Astrocyte (in vitro differentiated cells and primary cell): ENCODE measurements at regions not wholly inside any gene's neighbourhood (a gene's known extent, or its start where the extent isn't known, plus 50 kb on each side); places are given as distances from the start of the nearest gene placed in this dataset.

Experiments
- DNase-seq: peaks from one replicate; pipeline ENCODE4 v3.0.0-alpha.2; 2010; ENCODE audit warnings: low read depth
- FAIRE-seq: peaks from 2 replicates; lab custom pipeline; 2011; peaks lifted over from hg19 to GRCh38; lab: Jason Lieb, UNC
- H2AFZ ChIP-seq: 2 replicates; pipeline ENCODE4 v1.6.0; 2012; ENCODE audit warnings: low read depth, low read length, inconsistent platforms
- H3K27ac ChIP-seq: 2 replicates; pipeline ENCODE4 v1.5.1; 2011; ENCODE audit warnings: low read depth, low read length, inconsistent platforms
- H3K27me3 ChIP-seq: 2 replicates; pipeline ENCODE4 v1.6.0; 2011; ENCODE audit warnings: low read length, inconsistent platforms; ENCODE audit not compliant: insufficient read depth
- H3K36me3 ChIP-seq: 2 replicates; pipeline ENCODE4 v1.5.1; 2011; ENCODE audit warnings: low read length, inconsistent platforms; ENCODE audit not compliant: insufficient read depth
- H3K4me1 ChIP-seq: 2 replicates; pipeline ENCODE4 v1.5.1; 2011; ENCODE audit warnings: low read length, inconsistent platforms; ENCODE audit not compliant: insufficient read depth
- H3K4me2 ChIP-seq: 2 replicates; pipeline ENCODE4 v1.6.0; 2012; ENCODE audit warnings: low read length, inconsistent platforms
- H3K4me3 ChIP-seq: 2 replicates; pipeline ENCODE4 v1.5.1; 2011; ENCODE audit warnings: low read depth, mild to moderate bottlenecking, low read length, inconsistent platforms; ENCODE audit not compliant: insufficient read depth
- H3K79me2 ChIP-seq: 2 replicates; pipeline ENCODE4 v1.6.0; 2012; ENCODE audit warnings: mild to moderate bottlenecking, low read length, inconsistent platforms; ENCODE audit not compliant: insufficient read depth
- H3K9ac ChIP-seq: 2 replicates; pipeline ENCODE4 v1.6.0; 2012; ENCODE audit warnings: mild to moderate bottlenecking, low read length, inconsistent platforms
- H3K9me3 ChIP-seq: 2 replicates; pipeline ENCODE4 v1.5.1; 2012; ENCODE audit warnings: low read depth, mild to moderate bottlenecking, low read length, inconsistent platforms; ENCODE audit not compliant: insufficient read depth
- H4K20me1 ChIP-seq: 2 replicates; pipeline ENCODE4 v1.6.0; 2012; ENCODE audit warnings: low read length, inconsistent platforms; ENCODE audit not compliant: insufficient read depth
- H3K27ac Mint-ChIP-seq: one replicate; pipeline ENCODE4 v1.8.0; 2021; ENCODE audit warnings: mild to moderate bottlenecking, mixed read lengths; ENCODE audit not compliant: unreplicated experiment
- H3K27me3 Mint-ChIP-seq: one replicate; pipeline ENCODE4 v1.8.0; 2021; ENCODE audit warnings: low read depth, mixed read lengths; ENCODE audit not compliant: unreplicated experiment
- H3K36me3 Mint-ChIP-seq: one replicate; pipeline ENCODE4 v1.8.0; 2021; ENCODE audit warnings: low read depth, mixed read lengths; ENCODE audit not compliant: unreplicated experiment
- H3K4me1 Mint-ChIP-seq: one replicate; pipeline ENCODE4 v1.8.0; 2021; ENCODE audit warnings: low read depth, mixed read lengths; ENCODE audit not compliant: unreplicated experiment
- H3K4me3 Mint-ChIP-seq: one replicate; pipeline ENCODE4 v1.8.0; 2021; ENCODE audit warnings: mild to moderate bottlenecking, moderate library complexity, mixed read lengths; ENCODE audit not compliant: unreplicated experiment
- H3K9me3 Mint-ChIP-seq: one replicate; pipeline ENCODE4 v1.8.0; 2021; ENCODE audit warnings: mild to moderate bottlenecking, mixed read lengths; ENCODE audit not compliant: unreplicated experiment
- EZH2 ChIP-seq: IDR thresholded peaks from 2 replicates; pipeline ENCODE4 v1.6.1; 2012; ENCODE audit warnings: mild to moderate bottlenecking, low read length, inconsistent platforms; ENCODE audit not compliant: insufficient read depth
- TF ChIP-seq, protein P1 (sequence below): IDR thresholded peaks from 2 replicates; pipeline ENCODE4 v1.5.1; 2011; ENCODE audit warnings: low read depth, mild to moderate bottlenecking, inconsistent platforms, low read length, moderate library complexity; ENCODE audit not compliant: insufficient read depth

- no peaks in the 10 kb centered on the region for H3K27me3 Mint-ChIP-seq
- no peak overlapping the region for H3K9ac ChIP-seq
- no peaks in the 10 kb centered on the region for H4K20me1 ChIP-seq
- no peaks in the 10 kb centered on the region for H3K4me1 Mint-ChIP-seq
- H3K36me3 ChIP-seq: no peaks in the 10 kb centered on the region
- H2AFZ ChIP-seq: no peak overlapping the region
- H3K4me3 ChIP-seq: no peak overlapping the region
- no peak overlapping the region for H3K4me2 ChIP-seq
- no peaks in the 10 kb centered on the region for H3K4me1 ChIP-seq
- FAIRE-seq (no peak), DNase-seq (no peak)
- no peaks in the 10 kb centered on the region for H3K27me3 ChIP-seq
- H3K79me2 ChIP-seq: no peaks in the 10 kb centered on the region
- H3K27ac Mint-ChIP-seq: no peak overlapping the region
- no peaks in the 10 kb centered on the region for H3K9me3 Mint-ChIP-seq
- no peak overlapping the region for H3K4me3 Mint-ChIP-seq
- no peak for TF ChIP-seq EZH2
- TF ChIP-seq, protein P1, sequence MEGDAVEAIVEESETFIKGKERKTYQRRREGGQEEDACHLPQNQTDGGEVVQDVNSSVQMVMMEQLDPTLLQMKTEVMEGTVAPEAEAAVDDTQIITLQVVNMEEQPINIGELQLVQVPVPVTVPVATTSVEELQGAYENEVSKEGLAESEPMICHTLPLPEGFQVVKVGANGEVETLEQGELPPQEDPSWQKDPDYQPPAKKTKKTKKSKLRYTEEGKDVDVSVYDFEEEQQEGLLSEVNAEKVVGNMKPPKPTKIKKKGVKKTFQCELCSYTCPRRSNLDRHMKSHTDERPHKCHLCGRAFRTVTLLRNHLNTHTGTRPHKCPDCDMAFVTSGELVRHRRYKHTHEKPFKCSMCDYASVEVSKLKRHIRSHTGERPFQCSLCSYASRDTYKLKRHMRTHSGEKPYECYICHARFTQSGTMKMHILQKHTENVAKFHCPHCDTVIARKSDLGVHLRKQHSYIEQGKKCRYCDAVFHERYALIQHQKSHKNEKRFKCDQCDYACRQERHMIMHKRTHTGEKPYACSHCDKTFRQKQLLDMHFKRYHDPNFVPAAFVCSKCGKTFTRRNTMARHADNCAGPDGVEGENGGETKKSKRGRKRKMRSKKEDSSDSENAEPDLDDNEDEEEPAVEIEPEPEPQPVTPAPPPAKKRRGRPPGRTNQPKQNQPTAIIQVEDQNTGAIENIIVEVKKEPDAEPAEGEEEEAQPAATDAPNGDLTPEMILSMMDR: no peak
- no peak overlapping the region for H3K27ac ChIP-seq
- no peaks in the 10 kb centered on the region for H3K36me3 Mint-ChIP-seq
- H3K9me3 ChIP-seq: no peaks in the 10 kb centered on the region
These were observed 552.1 kb upstream of the FBXO33 start for GRCh38 chr14:39984323-39984722.

GRCh38 chr14:39977198-39977597 lies 545.0 kb upstream of the FBXO33 start:
- H2AFZ ChIP-seq: no peak overlapping the region
- FAIRE-seq: no peak
- H3K9me3 ChIP-seq: no peaks in the 10 kb centered on the region
- no peaks in the 10 kb centered on the region for H3K27me3 ChIP-seq
- H3K4me1 ChIP-seq: no peaks in the 10 kb centered on the region
- H3K9ac ChIP-seq: no peak overlapping the region
- H3K79me2 ChIP-seq: no peaks in the 10 kb centered on the region
- H3K4me2 ChIP-seq: no peak overlapping the region
- H3K36me3 Mint-ChIP-seq: no peaks in the 10 kb centered on the region
- H3K9me3 Mint-ChIP-seq: peaks cover 1% of the 10 kb centered on the region
- H3K27ac ChIP-seq: no peak overlapping the region
- no peak overlapping the region for H3K4me3 ChIP-seq
- no peak for DNase-seq
- TF ChIP-seq, protein P1: no peak
- TF ChIP-seq EZH2: no peak
- no peaks in the 10 kb centered on the region for H4K20me1 ChIP-seq
- no peaks in the 10 kb centered on the region for H3K27me3 Mint-ChIP-seq
- no peaks in the 10 kb centered on the region for H3K36me3 ChIP-seq
- no peak overlapping the region for H3K27ac Mint-ChIP-seq
- H3K4me3 Mint-ChIP-seq: no peak overlapping the region
- peaks cover 2% of the 10 kb centered on the region for H3K4me1 Mint-ChIP-seq

- DNase-seq (no peak), FAIRE-seq (no peak)
- Histone ChIP-seq H3K36me3 (no peaks in the 10 kb centered on the region), H3K9ac (no peak overlapping the region), H3K79me2 (no peaks in the 10 kb centered on the region), H3K4me3 (no peak overlapping the region), H3K4me1 (no peaks in the 10 kb centered on the region), H2AFZ (no peak overlapping the region), H3K27me3 (no peaks in the 10 kb centered on the region), H3K27ac (no peak overlapping the region), H3K4me2 (no peak overlapping the region), H3K9me3 (no peaks in the 10 kb centered on the region), H4K20me1 (no peaks in the 10 kb centered on the region)
- H3K27ac Mint-ChIP-seq: no peak overlapping the region
- H3K36me3 Mint-ChIP-seq: no peaks in the 10 kb centered on the region
- TF ChIP-seq, protein P1: no peak
- TF ChIP-seq EZH2: no peak
- no peaks in the 10 kb centered on the region for H3K27me3 Mint-ChIP-seq
- no peak overlapping the region for H3K4me3 Mint-ChIP-seq
- peaks cover 2% of the 10 kb centered on the region for H3K4me1 Mint-ChIP-seq
- peaks cover 1% of the 10 kb centered on the region for H3K9me3 Mint-ChIP-seq
These were observed 541.8 kb upstream of the FBXO33 start for GRCh38 chr14:39974036-39974435.
